WTC11 (cell line): ENCODE measurements at regions not wholly inside any gene's neighbourhood (a gene's known extent, or its start where the extent isn't known, plus 50 kb on each side); places are given as distances from the start of the nearest gene placed in this dataset.

ENCODE experiments used
- ATAC-seq: fragments of 200-7000 bp; cut with Tn5 transposase; 2 replicates; pipeline ENCODE4 v1.10.0; 2021; ENCODE audit warnings: mild to moderate bottlenecking, moderate library complexity
- CTCF ChIA-PET: fragments of 300-600 bp; sonication (Branson Sonifier 250); formaldehyde crosslinking; loops from one replicate; lab custom pipeline; 2021; ENCODE audit warnings: antibody characterized with exemption; lab: Charles Lee
- POLR2A ChIA-PET: fragments of 350-600 bp; sonication (Branson Sonifier 250); formaldehyde crosslinking; loops from one replicate; lab custom pipeline; 2021; ENCODE audit warnings: antibody characterized with exemption; lab: Charles Lee
- DNase-seq: peaks from one replicate; pipeline ENCODE4 v3.0.0; 2021; ENCODE audit warnings: low spot score
- H3K27ac Mint-ChIP-seq: 2 replicates; pipeline ENCODE4 v1.8.0; 2021; ENCODE audit warnings: mixed read lengths
- H3K27me3 Mint-ChIP-seq: 2 replicates; pipeline ENCODE4 v1.8.0; 2021; ENCODE audit warnings: low read depth, mild to moderate bottlenecking, moderate library complexity, mixed read lengths
- H3K36me3 Mint-ChIP-seq: 2 replicates; pipeline ENCODE4 v1.8.0; 2021; ENCODE audit warnings: mixed read lengths
- H3K4me1 Mint-ChIP-seq: 2 replicates; pipeline ENCODE4 v1.8.0; 2022; ENCODE audit warnings: mixed read lengths
- H3K4me3 Mint-ChIP-seq: 2 replicates; pipeline ENCODE4 v1.8.0; 2021; ENCODE audit warnings: mild to moderate bottlenecking, moderate library complexity, mixed read lengths
- H3K9me3 Mint-ChIP-seq: 2 replicates; pipeline ENCODE4 v1.8.0; 2021; ENCODE audit warnings: mixed read lengths
- AFF4 ChIP-seq: sonication (generic); formaldehyde crosslinking; IDR thresholded peaks from 2 replicates; pipeline ENCODE4 v1.8.1; 2023; ENCODE audit warnings: mild to moderate bottlenecking, missing genetic modification reagents, borderline replicate concordance
- ARID4B ChIP-seq: sonication (generic); formaldehyde crosslinking; IDR thresholded peaks from 2 replicates; pipeline ENCODE4 v1.8.0; 2023; ENCODE audit warnings: missing genetic modification reagents, mild to moderate bottlenecking, borderline replicate concordance
- CBFB ChIP-seq: sonication (generic); formaldehyde crosslinking; IDR thresholded peaks from 2 replicates; pipeline ENCODE4 v1.8.1; 2022; ENCODE audit warnings: mild to moderate bottlenecking, low read depth, missing genetic modification reagents
- CREM ChIP-seq: sonication (generic); formaldehyde crosslinking; IDR thresholded peaks from 2 replicates; pipeline ENCODE4 v1.8.1; 2022; ENCODE audit warnings: mild to moderate bottlenecking, missing genetic modification reagents, moderate library complexity
- CTCF ChIP-seq: fragments of 200-600 bp; IDR thresholded peaks from 2 replicates; pipeline ENCODE4 v1.8.0; 2022; ENCODE audit warnings: antibody characterized with exemption
- GABPB1 ChIP-seq: sonication (generic); formaldehyde crosslinking; IDR thresholded peaks from 2 replicates; pipeline ENCODE4 v1.8.1; 2023; ENCODE audit warnings: mild to moderate bottlenecking, missing genetic modification reagents
- HMGA2 ChIP-seq: fragments of 250-450 bp; sonication (Bioruptor Pico); IDR thresholded peaks from 2 replicates; pipeline ENCODE4 v1.4.0; 2021; ENCODE audit warnings: mild to moderate bottlenecking, moderate library complexity
- NR3C1 ChIP-seq: sonication (generic); formaldehyde crosslinking; conservative IDR thresholded peaks from 2 replicates; pipeline ENCODE4 v1.8.1; 2023; ENCODE audit warnings: low read depth, mild to moderate bottlenecking, missing genetic modification reagents
- PREB ChIP-seq: sonication (generic); formaldehyde crosslinking; IDR thresholded peaks from 2 replicates; pipeline ENCODE4 v1.8.1; 2022; ENCODE audit warnings: mild to moderate bottlenecking, missing genetic modification reagents, moderate library complexity, borderline replicate concordance
- RORB ChIP-seq: fragments of 250-450 bp; sonication (Bioruptor Pico); IDR thresholded peaks from 2 replicates; pipeline ENCODE4 v1.9.0; 2021; ENCODE audit warnings: mild to moderate bottlenecking
- SMAD3 ChIP-seq: sonication (generic); formaldehyde crosslinking; IDR thresholded peaks from 2 replicates; pipeline ENCODE4 v1.8.0; 2022; ENCODE audit warnings: missing genetic modification reagents, mild to moderate bottlenecking, borderline replicate concordance
- TCF7 ChIP-seq: sonication (generic); formaldehyde crosslinking; IDR thresholded peaks from 2 replicates; pipeline ENCODE4 v1.8.0; 2022; ENCODE audit warnings: mild to moderate bottlenecking, low read depth, missing genetic modification reagents, moderate library complexity
- TP53 ChIP-seq: sonication (generic); formaldehyde crosslinking; IDR thresholded peaks from 2 replicates; pipeline ENCODE4 v1.8.1; 2023; ENCODE audit warnings: mild to moderate bottlenecking, missing genetic modification reagents
- ZNF121 ChIP-seq: sonication (generic); formaldehyde crosslinking; IDR thresholded peaks from 2 replicates; pipeline ENCODE4 v1.8.0; 2023; ENCODE audit warnings: missing genetic modification reagents
- ZNF396 ChIP-seq: fragments of 250-450 bp; sonication (Bioruptor Pico); IDR thresholded peaks from 2 replicates; pipeline ENCODE4 v1.8.0; 2021; ENCODE audit warnings: mild to moderate bottlenecking, moderate library complexity, borderline replicate concordance
- ZNF423 ChIP-seq: fragments of 250-450 bp; sonication (Bioruptor Pico); IDR thresholded peaks from 2 replicates; pipeline ENCODE4 v2.1.2; 2022; ENCODE audit warnings: mild to moderate bottlenecking, moderate library complexity

GRCh38 chr12:13713556-13714410 lies 267.6 kb downstream of the GRIN2B start (continued):
- no peak for TF ChIP-seq ARID4B (CRISPR knock-in tag)
- no peak for TF ChIP-seq CBFB (CRISPR knock-in tag)
- no peak for TF ChIP-seq ZNF121
- TF ChIP-seq AFF4 (CRISPR knock-in tag), result no peak
- no peak for TF ChIP-seq CTCF
- no peak for TF ChIP-seq CREM
- no peak for TF ChIP-seq SMAD3
- TF ChIP-seq PREB (CRISPR knock-in tag), result no peak
- TF ChIP-seq RORB (CRISPR knock-in tag), result no peak
- no peak for TF ChIP-seq GABPB1 (CRISPR knock-in tag)
- TF ChIP-seq NR3C1, result no peak
- no peak for TF ChIP-seq ZNF423 (CRISPR knock-in tag)

- ChIA-PET POLR2A (no interaction called here), CTCF (no interaction called here)
- H3K9me3 Mint-ChIP-seq, result no peaks in the 10 kb centered on the region
- H3K4me1 Mint-ChIP-seq, result no peaks in the 10 kb centered on the region; the same call in 1 of the 2 replicates
- DNase-seq, result no peak
- H3K27ac Mint-ChIP-seq, result no peak overlapping the region
- no peaks in the 10 kb centered on the region for H3K36me3 Mint-ChIP-seq
- no peak for TF ChIP-seq HMGA2
- no peak for TF ChIP-seq TCF7 (CRISPR knock-in tag)
- no peak for TF ChIP-seq NR3C1
- no peak for TF ChIP-seq AFF4 (CRISPR knock-in tag)
- no peak for TF ChIP-seq ZNF396 (CRISPR knock-in tag)
- no peak for TF ChIP-seq TP53 (CRISPR knock-in tag)
- no peak for TF ChIP-seq CREM
- no peak overlapping the region for H3K4me3 Mint-ChIP-seq
- no peaks in the 10 kb centered on the region; the same call in 1 of the 2 replicates for H3K27me3 Mint-ChIP-seq
- no peak for ATAC-seq
These were observed 273.6 kb downstream of the GRIN2B start for GRCh38 chr12:13707829-13708228.
